IMR-90 (cell line): ENCODE measurements at regions not wholly inside any gene's neighbourhood (a gene's known extent, or its start where the extent isn't known, plus 50 kb on each side); places are given as distances from the start of the nearest gene placed in this dataset.

ENCODE experiments used
- ATAC-seq: fragments of 200-7000 bp; cut with Tn5 transposase; 2 replicates; pipeline ENCODE4 v1.9.1; 2020; ENCODE audit warnings: low read depth, mild to moderate bottlenecking, moderate library complexity
- BruUV-seq: library from RNA; stranded (reverse); fragments of 400-500 nt; replicated peaks from 2 replicates; lab custom pipeline; 2021; lab: Mats Ljungman, UMichigan
- CTCF ChIA-PET: fragments of 300-600 bp; formaldehyde crosslinking; extraction: SDS; loops from one replicate; lab custom pipeline; 2021; ENCODE audit warnings: antibody characterized with exemption; lab: Yijun Ruan, JAX
- POLR2A ChIA-PET: fragments of 300-600 bp; sonication (Branson Sonifier 250); formaldehyde crosslinking; loops from one replicate; lab custom pipeline; 2022; ENCODE audit warnings: antibody characterized with exemption; ENCODE audit not compliant: unreplicated experiment; lab: Charles Lee
- DNase-seq: peaks from one replicate; pipeline ENCODE4 v3.0.0; 2013
- H2AFZ ChIP-seq: replicated peaks from 2 replicates; pipeline ENCODE3; 2013; ENCODE audit warnings: low read length, mild to moderate bottlenecking; ENCODE audit not compliant: poor library complexity
- H2AK5ac ChIP-seq: 2 replicates; pipeline ENCODE4 v1.6.1; 2013; ENCODE audit warnings: low read depth, low read length, inconsistent platforms
- H2AK9ac ChIP-seq: replicated peaks from 2 replicates; pipeline ENCODE3; 2013; ENCODE audit warnings: mild to moderate bottlenecking, low read depth, low read length, moderate library complexity; ENCODE audit not compliant: poor library complexity
- H2BK120ac ChIP-seq: 2 replicates; pipeline ENCODE4 v1.6.1; 2013; ENCODE audit warnings: low read depth, low read length, inconsistent platforms
- H2BK15ac ChIP-seq: 3 replicates; pipeline ENCODE4 v1.6.1; 2013; ENCODE audit warnings: low read depth, low read length, inconsistent platforms
- H2BK20ac ChIP-seq: 2 replicates; pipeline ENCODE4 v1.6.1; 2013; ENCODE audit warnings: low read depth, mild to moderate bottlenecking, inconsistent platforms, low read length, moderate library complexity
- H2BK5ac ChIP-seq: 2 replicates; pipeline ENCODE4 v1.6.1; 2013; ENCODE audit warnings: mild to moderate bottlenecking, low read depth, low read length, inconsistent platforms; ENCODE audit not compliant: poor library complexity, severe bottlenecking
- H3K14ac ChIP-seq: replicated peaks from 2 replicates; pipeline ENCODE4 v1.6.1; 2013; ENCODE audit warnings: low read depth, low read length, inconsistent platforms
- H3K18ac ChIP-seq: 2 replicates; pipeline ENCODE4 v1.6.1; 2013; ENCODE audit warnings: low read depth, low read length, control low read depth
- H3K23ac ChIP-seq: 2 replicates; pipeline ENCODE4 v1.6.1; 2013; ENCODE audit warnings: low read depth, low read length, inconsistent platforms
- H3K27ac ChIP-seq: 2 replicates; pipeline ENCODE4 v1.5.1; 2013; ENCODE audit warnings: mild to moderate bottlenecking, control low read depth, low read length; ENCODE audit not compliant: insufficient read depth
- H3K27me3 ChIP-seq: 2 replicates; pipeline ENCODE4 v1.6.1; 2013; ENCODE audit warnings: low read length; ENCODE audit not compliant: control insufficient read depth, insufficient read depth
- H3K36me3 ChIP-seq: 2 replicates; pipeline ENCODE4 v1.6.1; 2013; ENCODE audit warnings: low read length, mixed read lengths; ENCODE audit not compliant: control insufficient read depth, insufficient read depth
- H3K4ac ChIP-seq: 2 replicates; pipeline ENCODE4 v1.6.1; 2013; ENCODE audit warnings: low read depth, low read length, inconsistent platforms
- H3K4me1 ChIP-seq: 2 replicates; pipeline ENCODE4 v1.6.1; 2013; ENCODE audit warnings: low read length, mixed read lengths; ENCODE audit not compliant: control insufficient read depth, insufficient read depth
- H3K4me2 ChIP-seq: 2 replicates; pipeline ENCODE4 v1.6.1; 2013; ENCODE audit warnings: low read depth, mild to moderate bottlenecking, control low read depth, low read length, moderate library complexity
- H3K4me3 ChIP-seq: 2 replicates; pipeline ENCODE4 v1.5.1; 2013; ENCODE audit warnings: low read depth, mild to moderate bottlenecking, control low read depth, low read length, moderate library complexity; ENCODE audit not compliant: insufficient read depth
- H3K56ac ChIP-seq: 2 replicates; pipeline ENCODE4 v1.6.1; 2013; ENCODE audit warnings: low read length, inconsistent platforms; ENCODE audit not compliant: insufficient read depth; ENCODE audit errors: extremely low read depth
- H3K79me1 ChIP-seq, 2 experiments: 2 replicates each; pipeline ENCODE4 v1.6.1; 2013; ENCODE audit warnings: low read length in 2 of 2, inconsistent platforms in 1 of 2, low read depth in 1 of 2
- H3K9ac ChIP-seq: 2 replicates; pipeline ENCODE4 v1.6.1; 2013; ENCODE audit warnings: low read depth, low read length, control low read depth
- H3K9me1 ChIP-seq: 2 replicates; pipeline ENCODE4 v1.6.1; 2013; ENCODE audit warnings: low read length, inconsistent platforms; ENCODE audit not compliant: insufficient read depth
- H3K9me3 ChIP-seq: 2 replicates; pipeline ENCODE4 v1.6.1; 2013; ENCODE audit warnings: low read length; ENCODE audit not compliant: control insufficient read depth, insufficient read depth
- H4K20me1 ChIP-seq: 2 replicates; pipeline ENCODE4 v1.6.1; 2013; ENCODE audit warnings: low read length, inconsistent platforms; ENCODE audit not compliant: insufficient read depth
- H4K5ac ChIP-seq: 2 replicates; pipeline ENCODE4 v1.6.1; 2013; ENCODE audit warnings: mild to moderate bottlenecking, low read depth, low read length, control low read depth
- H4K8ac ChIP-seq, 2 experiments: 2 replicates each; pipeline ENCODE4 v1.6.1; 2013; ENCODE audit warnings: low read depth in 2 of 2, low read length in 2 of 2, control low read depth in 1 of 2, inconsistent platforms in 1 of 2
- H4K91ac ChIP-seq: 2 replicates; pipeline ENCODE4 v1.6.1; 2013; ENCODE audit warnings: low read depth, low read length, inconsistent platforms; ENCODE audit not compliant: insufficient read depth
- BHLHE40 ChIP-seq: fragments of 150-350 bp; IDR thresholded peaks from 2 replicates; pipeline ENCODE4 v1.6.1; 2016; ENCODE audit warnings: mild to moderate bottlenecking, low read depth, low read length
- CHD1 ChIP-seq: IDR thresholded peaks from 2 replicates; pipeline ENCODE4 v1.6.1; 2012; ENCODE audit warnings: low read depth, low read length, improper control_type of control experiment
- CTCF ChIP-seq: conservative IDR thresholded peaks from 2 replicates; pipeline ENCODE4 v1.5.1; 2012; ENCODE audit warnings: mild to moderate bottlenecking, low read depth, low read length, improper control_type of control experiment
- ELK1 ChIP-seq: fragments of 150-350 bp; IDR thresholded peaks from 2 replicates; pipeline ENCODE4 v1.6.1; 2016; ENCODE audit warnings: low read depth, mild to moderate bottlenecking, low read length, moderate library complexity, borderline replicate concordance
- FOS ChIP-seq: fragments of 150-350 bp; IDR thresholded peaks from 2 replicates; pipeline ENCODE4 v1.6.1; 2016; ENCODE audit warnings: low read depth, low read length
- MAFK ChIP-seq: IDR thresholded peaks from 2 replicates; pipeline ENCODE4 v1.6.1; 2012; ENCODE audit warnings: low read depth, low read length, improper control_type of control experiment
- NFE2L2 ChIP-seq: fragments of 150-350 bp; IDR thresholded peaks from 2 replicates; pipeline ENCODE4 v1.6.1; 2016; ENCODE audit warnings: low read depth, mild to moderate bottlenecking, low read length
- POLR2A ChIP-seq: IDR thresholded peaks from 2 replicates; pipeline ENCODE4 v1.6.1; 2012; ENCODE audit warnings: mild to moderate bottlenecking, low read depth, low read length
- RAD21 ChIP-seq: IDR thresholded peaks from 2 replicates; pipeline ENCODE4 v1.6.1; 2012; ENCODE audit warnings: low read length, improper control_type of control experiment
- RCOR1 ChIP-seq: IDR thresholded peaks from 2 replicates; pipeline ENCODE4 v1.6.1; 2012; ENCODE audit warnings: mild to moderate bottlenecking, low read length, improper control_type of control experiment; ENCODE audit not compliant: insufficient replicate concordance
- RFX5 ChIP-seq: IDR thresholded peaks from 2 replicates; pipeline ENCODE4 v1.8.0; 2012; ENCODE audit warnings: low read depth, mild to moderate bottlenecking, low read length, moderate library complexity
- SMC3 ChIP-seq: fragments of 150-350 bp; IDR thresholded peaks from 2 replicates; pipeline ENCODE4 v1.6.1; 2016; ENCODE audit warnings: low read depth, mild to moderate bottlenecking, antibody characterized with exemption, low read length, moderate library complexity
- WGBS, 2 experiments: methylation state at CpG; one replicate each; pipeline versions ENCODE4 v1.1.5 to v1.1.7; 2013; ENCODE audit warnings: missing lambda C conversion rate in 2 of 2; ENCODE audit not compliant: insufficient read length in 1 of 2; ENCODE audit errors: extremely low coverage in 2 of 2; 5-methylcytosine and 5-hydroxymethylcytosine counted together
- dilution Hi-C: fragments of 300-500 bp; cut with HindIII; formaldehyde crosslinking; loops from one replicate; pipeline ENCODE4 v1.14.3; 2018; ENCODE audit warnings: low sequenced_read_pairs; ENCODE audit not compliant: unreplicated experiment
- in situ Hi-C: fragments of 300-500 bp; cut with MboI; formaldehyde crosslinking; loops from 3 replicates; pipeline ENCODE4 v1.14.3; 2019; ENCODE audit warnings: low sequenced_read_pairs, inconsistent platforms, mixed read lengths
- intact Hi-C: fragments of 100-400 bp; cut with micrococcal nuclease; formaldehyde crosslinking; loops from 2 replicates; pipeline ENCODE4 v1.10.0; 2022

GRCh38 chr12:107244584-107244983, 151.2 kb upstream of the CRY1 start:
- Histone ChIP-seq H2AK9ac (no peak overlapping the region), H4K20me1 (no peaks in the 10 kb centered on the region), H3K4me1 (no peaks in the 10 kb centered on the region), H3K27ac (no peak overlapping the region), H2BK15ac (no peak overlapping the region), H2BK20ac (no peak overlapping the region), H3K18ac (no peak overlapping the region), H3K4me3 (no peak overlapping the region), H3K4ac (no peak overlapping the region), H3K27me3 (peaks cover 11% of the 10 kb centered on the region), H3K14ac (no peak overlapping the region), H2BK5ac (no peak overlapping the region), H3K9ac (no peak overlapping the region), H4K91ac (no peak overlapping the region), H3K9me1 (no peaks in the 10 kb centered on the region), H3K36me3 (no peaks in the 10 kb centered on the region), H3K4me2 (no peak overlapping the region), H2AFZ (no peak overlapping the region), H2BK120ac (no peak overlapping the region), H3K23ac (no peak overlapping the region), H2AK5ac (no peak overlapping the region), H3K9me3 (0 out of 2 replicates have a peak, but pooled peaks cover 1% of the 10 kb centered on the region), H4K5ac (no peak overlapping the region), H3K56ac (no peak overlapping the region), H4K8ac (no peak overlapping the region), H3K79me1 (no peaks in the 10 kb centered on the region)
- POLR2A ChIA-PET = interaction anchor here (0.6 kb wide), 1 partner anchor 1985 kb away, joined by 3 read pairs; no protein-coding TSS in a partner anchor
- TF ChIP-seq NFE2L2 (no peak), RAD21 (no peak), CHD1 (no peak), POLR2A (no peak), RCOR1 (no peak), FOS (no peak), SMC3 (no peak), ELK1 (no peak), BHLHE40 (no peak), MAFK (no peak), CTCF (no peak), RFX5 (no peak)
- CTCF ChIA-PET = no interaction called here
- WGBS, 2 experiments = 65% methylated on average over 2 of the region's 2 CpGs; no CpG with 5 or more reads in 1 of the 2 experiments
- dilution Hi-C loops (no loop called here), in situ Hi-C loops (no loop called here), intact Hi-C loops (no loop called here)
- BruUV-seq = no TSS peak
- ATAC-seq (no peak), DNase-seq (no peak)
